ENCODE measurements at regions not wholly inside any gene's neighbourhood (a gene's known extent, or its start where the extent isn't known, plus 50 kb on each side); places are given as distances from the start of the nearest gene placed in this dataset.

GRCh38 chr12:19739195-19739776 lies 300.0 kb downstream of the AEBP2 start:
- WGBS (ENCODE audit: insufficient coverage), result no CpG with 5 or more reads among the region's 3 CpGs
- DNase-seq, result peak; percentile 16 to 47 (median 33)
- Histone ChIP-seq H3K4me2 (replicated peaks; ENCODE audit: extremely low read depth, low read length, poor library complexity, severe bottlenecking) (no peak overlapping the region), H3K4me3 (replicated peaks in 1 of 3; ENCODE audit: low read depth in 2 of 3, low read length in 3 of 3) (no peak overlapping the region), H3K36me3 (replicated peaks in 1 of 2; ENCODE audit: control insufficient read depth in 1 of 2, insufficient read depth in 2 of 2, low read length in 2 of 2) (no peaks in the 10 kb centered on the region), H2AFZ (ENCODE audit: insufficient read depth, low read depth, low read length, poor library complexity, severe bottlenecking) (no peak overlapping the region), H3K4me1 (ENCODE audit: control insufficient read depth in 1 of 2, insufficient read depth in 2 of 2, low read length in 2 of 2) (no peaks in the 10 kb centered on the region), H3K27me3 (ENCODE audit: control insufficient read depth in 2 of 2, insufficient read depth in 2 of 2, low read length in 2 of 2) (no peaks in the 10 kb centered on the region), H3K27ac (ENCODE audit: low read depth in 1 of 2, low read length in 2 of 2) (no peak overlapping the region), H4K20me1 (ENCODE audit: insufficient read depth, low read length) (no peaks in the 10 kb centered on the region), H3K9me3 (replicated peaks in 1 of 2; ENCODE audit: control insufficient read depth in 1 of 2, insufficient read depth in 1 of 2, low read length in 2 of 2) (peaks cover 0 to 2% of the 10 kb centered on the region in 2 donors), H3K79me2 (ENCODE audit: insufficient read depth, low read length) (no peaks in the 10 kb centered on the region), H3K9ac (ENCODE audit: insufficient read depth, low read length, poor library complexity, severe bottlenecking) (no peak overlapping the region)
- Mint-ChIP-seq H3K27me3 (ENCODE audit: low read depth in 3 of 3) (peaks cover 0 to 1% (median 0%) of the 10 kb centered on the region in 3 donors), H3K9me3 (peaks cover 4 to 6% (median 6%) of the 10 kb centered on the region in 7 donors), H3K4me3 (no peak overlapping the region), H3K36me3 (no peaks in the 10 kb centered on the region), H3K4me1 (peaks cover 4% of the 10 kb centered on the region), H3K27ac (no peak overlapping the region)
- intact Hi-C loops (cut with micrococcal nuclease), result loop anchor here in 1 of 2 donors (10.0 kb wide), 1 partner anchor 1436 kb away; no protein-coding TSS in a partner anchor
- peak; percentile 79 for TF ChIP-seq CTCF (IDR thresholded peaks at IDR 0.05)

GRCh38 chr12:19740472-19741131 lies 301.3 kb downstream of the AEBP2 start:
- H3K9ac ChIP-seq (ENCODE audit: insufficient read depth, low read length, poor library complexity, severe bottlenecking), result no peak overlapping the region
- no peak overlapping the region for H3K4me2 ChIP-seq (replicated peaks; ENCODE audit: extremely low read depth, low read length, poor library complexity, severe bottlenecking)
- H3K36me3 ChIP-seq (replicated peaks in 1 of 2; ENCODE audit: control insufficient read depth in 1 of 2, insufficient read depth in 2 of 2, low read length in 2 of 2), result no peaks in the 10 kb centered on the region
- no peaks in the 10 kb centered on the region for H3K27me3 ChIP-seq (ENCODE audit: control insufficient read depth in 2 of 2, insufficient read depth in 2 of 2, low read length in 2 of 2)
- Mint-ChIP-seq H3K27me3 (ENCODE audit: low read depth in 3 of 3) (peaks cover 0 to 1% (median 0%) of the 10 kb centered on the region in 3 donors), H3K4me3 (no peak overlapping the region), H3K27ac (no peak overlapping the region), H3K36me3 (no peaks in the 10 kb centered on the region), H3K4me1 (peaks cover 4% of the 10 kb centered on the region), H3K9me3 (no peaks in the 10 kb centered on the region)
- no peak for DNase-seq
- no peaks in the 10 kb centered on the region for H3K9me3 ChIP-seq (replicated peaks in 1 of 2; ENCODE audit: control insufficient read depth in 1 of 2, insufficient read depth in 1 of 2, low read length in 2 of 2)
- H3K4me1 ChIP-seq (ENCODE audit: control insufficient read depth in 1 of 2, insufficient read depth in 2 of 2, low read length in 2 of 2), result no peaks in the 10 kb centered on the region
- no peak for TF ChIP-seq CTCF (IDR thresholded peaks at IDR 0.05)
- no peak overlapping the region for H3K4me3 ChIP-seq (replicated peaks in 1 of 3; ENCODE audit: low read depth in 2 of 3, low read length in 3 of 3)
- 80% methylated on average over 3 of the region's 7 CpGs for WGBS (ENCODE audit: insufficient coverage)
- intact Hi-C loops (cut with micrococcal nuclease), result loop anchor here in 1 of 2 donors (5.0 kb wide), 1 partner anchor 1432 kb away; no protein-coding TSS in a partner anchor
- H3K79me2 ChIP-seq (ENCODE audit: insufficient read depth, low read length), result no peaks in the 10 kb centered on the region
- H4K20me1 ChIP-seq (ENCODE audit: insufficient read depth, low read length), result no peaks in the 10 kb centered on the region
- H3K27ac ChIP-seq (ENCODE audit: low read depth in 1 of 2, low read length in 2 of 2), result no peak overlapping the region
- H2AFZ ChIP-seq (ENCODE audit: insufficient read depth, low read depth, low read length, poor library complexity, severe bottlenecking), result no peak overlapping the region
